Small intestine (tissue), 7 donors: ENCODE measurements at regions not wholly inside any gene's neighbourhood (a gene's known extent, or its start where the extent isn't known, plus 50 kb on each side); places are given as distances from the start of the nearest gene placed in this dataset.

ENCODE experiments used
- DNase-seq, 2 donors: peaks; one replicate each; pipeline versions ENCODE4 v3.0.0 to v3.0.0-alpha.2; 2013
- FAIRE-seq: peaks from 2 replicates; lab custom pipeline; 2012; peaks lifted over from hg19 to GRCh38; lab: Jason Lieb, UNC
- H3K27ac ChIP-seq, 3 donors: one replicate each; pipeline ENCODE4 v1.5.1; 2013; ENCODE audit warnings: low read length in 2 of 3, mild to moderate bottlenecking in 2 of 3, control low read depth in 1 of 3, inconsistent platforms in 1 of 3, low read depth in 1 of 3, moderate library complexity in 1 of 3
- H3K27me3 ChIP-seq, 3 donors: one replicate each; pipeline ENCODE4 v1.6.1; 2013; ENCODE audit warnings: low read length in 3 of 3, inconsistent platforms in 1 of 3; ENCODE audit not compliant: control insufficient read depth in 3 of 3, insufficient read depth in 3 of 3
- H3K36me3 ChIP-seq, 3 donors: one replicate each; pipeline ENCODE4 v1.6.1; 2013; ENCODE audit warnings: low read length in 3 of 3, inconsistent platforms in 1 of 3, low read depth in 1 of 3, mild to moderate bottlenecking in 1 of 3, moderate library complexity in 1 of 3; ENCODE audit not compliant: control insufficient read depth in 3 of 3, insufficient read depth in 2 of 3
- H3K4me1 ChIP-seq, 3 donors: one replicate each; pipeline ENCODE4 v1.6.1; 2013; ENCODE audit warnings: low read length in 2 of 3, inconsistent platforms in 1 of 3, low read depth in 1 of 3, mild to moderate bottlenecking in 1 of 3, moderate library complexity in 1 of 3; ENCODE audit not compliant: control insufficient read depth in 3 of 3, insufficient read depth in 2 of 3
- H3K4me3 ChIP-seq, 3 donors: one replicate each; pipeline ENCODE4 v1.5.1; 2013; ENCODE audit warnings: low read length in 3 of 3, control low read depth in 1 of 3, inconsistent platforms in 1 of 3, low read depth in 1 of 3, mild to moderate bottlenecking in 1 of 3, moderate library complexity in 1 of 3
- H3K9me3 ChIP-seq, 2 donors: one replicate each; pipeline ENCODE4 v1.6.1; 2013; ENCODE audit warnings: low read depth in 1 of 2, low read length in 1 of 2; ENCODE audit not compliant: control insufficient read depth in 2 of 2, insufficient read depth in 1 of 2
- WGBS, 3 donors: extraction: QIAGEN DNeasy Blood & Tissue Kit; methylation state at CpG; one replicate each; pipeline ENCODE4 v1.1.7; 2013; 5-methylcytosine and 5-hydroxymethylcytosine counted together
- donor health status: healthy with polysubstance abuse.
- donor health status: control.
- donor health status: control.
- donor health status: Bipolar disorder and iron deficiency.
- donor health status: healthy.

DNA sequence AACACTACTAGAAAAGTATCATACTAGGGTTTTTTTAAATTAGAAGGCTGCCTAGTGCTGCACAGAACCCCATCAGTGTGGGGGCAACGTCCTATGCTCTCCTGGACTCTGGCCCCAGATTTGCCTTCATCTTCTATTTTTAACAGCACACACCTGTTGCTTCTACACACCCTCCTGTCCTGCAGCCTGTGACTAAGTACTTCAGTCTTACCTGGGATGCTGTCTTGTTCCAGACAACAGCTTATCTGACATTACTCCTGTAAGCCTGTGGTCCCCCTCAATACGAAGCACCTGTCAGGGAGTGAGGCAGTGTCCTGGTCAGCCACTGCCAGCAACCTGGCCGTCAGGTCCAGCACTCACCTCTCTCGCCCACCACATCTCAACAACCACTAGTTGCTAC, 247.6 kb upstream of the PSMD7 start:
- FAIRE-seq (no peak), DNase-seq (no peak)
- Histone ChIP-seq H3K27ac (no peak overlapping the region), H3K36me3 (no peaks in the 10 kb centered on the region), H3K4me1 (no peaks in the 10 kb centered on the region), H3K9me3 (no peaks in the 10 kb centered on the region), H3K27me3 (no peaks in the 10 kb centered on the region), H3K4me3 (no peak overlapping the region)
- 49 to 71% (median 58%) methylated on average over 4 of the region's 4 CpGs for WGBS, 3 donors

DNA sequence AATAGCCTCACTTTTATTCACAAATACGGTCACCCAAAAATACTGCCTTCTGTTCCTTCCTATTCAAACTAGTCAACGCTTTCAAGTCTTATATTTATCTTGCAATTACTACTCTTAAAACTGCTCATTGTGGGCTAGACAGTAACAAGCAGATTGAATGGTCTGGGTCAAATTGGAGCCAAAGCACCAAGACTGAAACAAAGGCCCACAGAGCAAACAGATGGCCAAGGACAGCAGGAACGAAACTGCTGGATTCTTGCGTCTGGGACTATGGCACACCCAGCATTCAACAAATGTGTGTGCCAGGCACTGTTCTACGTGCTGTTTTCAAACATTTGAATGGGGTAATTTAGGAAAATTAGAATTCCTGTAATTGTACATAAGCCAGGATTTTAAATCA, 250.1 kb upstream of the PSMD7 start:
- FAIRE-seq = no peak

DNA sequence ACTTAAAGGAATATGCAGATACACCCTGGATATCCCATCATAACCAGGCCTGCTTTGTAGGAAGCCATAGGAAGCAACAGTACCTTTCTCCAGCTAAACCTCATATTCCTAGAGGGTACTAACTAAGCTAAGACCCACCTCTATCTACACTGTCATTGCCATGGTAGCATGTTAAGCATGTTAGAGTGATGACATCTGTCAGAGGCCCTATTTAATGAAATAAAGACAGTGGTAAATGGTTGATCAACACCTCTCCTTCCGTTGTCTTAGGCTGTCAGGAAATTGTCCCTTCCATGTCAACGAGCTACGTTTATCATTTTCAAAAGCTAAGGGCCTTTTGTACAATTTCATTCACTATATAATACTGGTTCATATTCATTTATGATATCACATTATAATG, 251.1 kb upstream of the PSMD7 start:
- no peaks in the 10 kb centered on the region for H3K9me3 ChIP-seq
- H3K4me1 ChIP-seq = no peaks in the 10 kb centered on the region
- DNase-seq (no peak), FAIRE-seq (no peak)
- 84 to 87% (median 86%) methylated on average over 3 of the region's 3 CpGs for WGBS, 3 donors
- H3K27me3 ChIP-seq = no peaks in the 10 kb centered on the region
- no peak overlapping the region for H3K4me3 ChIP-seq
- no peak overlapping the region for H3K27ac ChIP-seq
- no peaks in the 10 kb centered on the region for H3K36me3 ChIP-seq

More for the DNA sequence above, 250.1 kb upstream of the PSMD7 start:
- Histone ChIP-seq H3K4me1 (no peaks in the 10 kb centered on the region), H3K4me3 (no peak overlapping the region), H3K9me3 (no peaks in the 10 kb centered on the region), H3K27ac (no peak overlapping the region), H3K27me3 (no peaks in the 10 kb centered on the region), H3K36me3 (no peaks in the 10 kb centered on the region)
- DNase-seq = no peak
- 73 to 78% (median 74%) methylated on average over 5 of the region's 5 CpGs for WGBS, 3 donors

DNA sequence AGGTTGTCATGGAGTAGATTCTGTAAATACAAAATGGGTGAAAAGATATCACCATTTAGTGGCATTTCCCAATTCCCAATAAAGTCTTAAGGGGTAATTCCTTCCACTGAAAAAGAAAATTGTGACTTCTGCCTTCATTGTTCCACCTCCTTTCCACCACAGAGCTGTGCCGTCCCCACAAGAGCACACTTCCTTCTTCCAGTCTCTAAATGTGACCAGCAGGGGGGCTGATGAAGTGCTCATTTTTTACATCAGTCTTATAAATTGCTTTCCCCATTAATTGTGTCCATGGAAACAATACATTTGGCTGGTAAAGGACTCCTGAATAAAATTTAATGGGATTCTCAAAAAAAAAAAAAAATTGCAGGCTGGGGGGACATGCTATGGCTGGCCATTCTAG, 260.8 kb upstream of the PSMD7 start:
- Histone ChIP-seq H3K27me3 (no peaks in the 10 kb centered on the region), H3K4me3 (no peak overlapping the region), H3K36me3 (no peaks in the 10 kb centered on the region), H3K9me3 (no peaks in the 10 kb centered on the region), H3K4me1 (no peaks in the 10 kb centered on the region), H3K27ac (no peak overlapping the region)
- WGBS, 3 donors = 0 to 5% (median 5%) methylated on average over 1 of the region's 1 CpG
- DNase-seq (no peak), FAIRE-seq (no peak)

DNA sequence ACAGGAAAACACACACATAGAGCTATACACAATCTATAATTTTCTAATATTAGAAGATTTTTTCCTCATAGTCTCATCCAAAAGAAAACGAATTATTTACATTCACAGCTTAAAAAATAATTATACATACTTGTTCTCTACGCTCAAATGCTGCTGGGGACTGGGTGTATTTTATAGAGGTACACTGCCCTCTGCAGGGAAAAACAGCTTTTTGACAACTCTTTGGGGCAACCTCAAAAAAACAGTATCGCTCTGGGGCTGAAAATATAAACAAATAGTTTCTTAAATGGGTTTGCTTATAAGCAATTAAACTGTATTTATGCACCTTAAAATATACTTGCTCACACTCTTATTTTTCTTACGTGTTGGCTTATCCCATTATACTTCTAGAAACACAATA, 261.8 kb upstream of the PSMD7 start:
- Histone ChIP-seq H3K4me3 (no peak overlapping the region), H3K27me3 (no peaks in the 10 kb centered on the region), H3K9me3 (no peaks in the 10 kb centered on the region), H3K4me1 (no peaks in the 10 kb centered on the region), H3K27ac (no peak overlapping the region), H3K36me3 (no peaks in the 10 kb centered on the region)
- peak; percentile 6 to 36 for DNase-seq
- no peak for FAIRE-seq
- 13 to 23% (median 15%) methylated on average over 4 of the region's 4 CpGs for WGBS, 3 donors

DNA sequence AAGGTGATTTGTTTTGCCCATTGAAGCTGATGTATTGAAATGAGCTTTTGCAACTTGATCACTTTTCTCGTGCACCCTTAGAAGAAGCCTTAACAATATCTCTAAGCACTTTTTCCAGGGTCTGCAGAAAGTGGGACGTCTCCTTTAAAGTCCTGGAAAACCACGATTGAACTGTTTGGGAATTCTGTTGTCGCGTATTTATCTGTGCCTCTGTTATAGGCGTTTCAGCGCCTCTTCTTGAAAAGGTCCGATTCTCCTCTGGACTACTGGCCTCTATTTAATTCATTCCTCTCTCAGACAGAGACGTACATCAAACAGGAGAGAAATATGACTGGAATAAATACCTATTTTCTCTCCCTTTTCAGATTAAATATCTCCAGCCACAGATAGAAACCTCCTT, 262.4 kb upstream of the PSMD7 start:
- WGBS, 3 donors = 49 to 56% (median 53%) methylated on average over 9 of the region's 9 CpGs
- DNase-seq (no peak), FAIRE-seq (no peak)
- Histone ChIP-seq H3K4me1 (peaks cover 0 to 3% (median 0%) of the 10 kb centered on the region in 3 donors), H3K27me3 (no peaks in the 10 kb centered on the region), H3K27ac (no peak overlapping the region), H3K4me3 (no peak overlapping the region), H3K9me3 (no peaks in the 10 kb centered on the region), H3K36me3 (no peaks in the 10 kb centered on the region)

DNA sequence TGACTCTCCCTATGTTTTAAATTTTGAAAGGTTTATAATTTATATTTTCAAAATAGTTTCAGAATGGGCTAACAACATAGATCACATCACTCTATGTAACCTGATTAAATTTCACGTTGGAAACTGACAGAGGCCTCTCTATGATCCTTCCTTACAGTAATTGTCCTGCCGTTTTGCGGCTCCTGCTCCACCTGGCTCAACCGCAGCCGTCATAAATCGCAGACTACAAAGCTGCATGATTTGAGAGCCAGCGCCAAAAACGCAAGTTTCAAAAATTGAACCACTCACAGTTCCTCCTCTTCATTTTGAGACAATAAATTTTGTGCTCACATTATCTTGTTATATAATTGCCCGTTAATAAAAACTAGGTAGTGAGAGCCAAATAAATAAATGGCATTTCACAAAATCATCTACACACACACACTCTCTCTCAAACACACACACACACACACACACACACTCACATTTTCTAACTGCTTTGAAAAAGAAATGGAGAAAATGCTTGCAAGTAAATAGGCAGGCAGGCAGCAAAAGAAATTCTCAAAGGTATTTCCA, 263.1 kb upstream of the PSMD7 start:
- DNase-seq (no peak), FAIRE-seq (no peak)
- 21 to 53% (median 45%) methylated on average over 9 of the region's 9 CpGs for WGBS, 3 donors
- Histone ChIP-seq H3K36me3 (no peaks in the 10 kb centered on the region), H3K27ac (no peak overlapping the region), H3K4me1 (peaks cover 0 to 3% (median 0%) of the 10 kb centered on the region in 3 donors), H3K4me3 (no peak overlapping the region), H3K27me3 (no peaks in the 10 kb centered on the region), H3K9me3 (no peaks in the 10 kb centered on the region)

DNA sequence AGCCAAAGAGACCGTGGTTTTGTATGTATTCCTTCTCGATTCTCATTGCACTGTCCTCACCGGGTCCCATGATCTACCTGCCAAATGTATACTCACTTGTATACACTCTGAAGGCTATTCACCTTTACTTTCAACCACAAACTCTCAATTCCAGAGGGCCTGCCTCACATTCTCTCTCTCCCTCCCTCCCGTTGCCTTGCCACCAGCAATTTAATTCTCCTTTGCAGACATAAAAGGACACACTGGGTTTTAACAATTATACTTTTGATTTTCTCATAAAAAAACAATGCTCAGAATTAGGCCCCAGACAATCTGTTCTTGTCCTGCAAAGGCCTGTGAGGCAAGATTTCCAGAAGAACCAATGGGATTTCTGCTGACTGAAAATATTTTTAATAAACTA, 265.1 kb upstream of the PSMD7 start:
- H3K27me3 ChIP-seq = no peaks in the 10 kb centered on the region
- no peaks in the 10 kb centered on the region for H3K36me3 ChIP-seq
- no peak for FAIRE-seq
- peaks cover 0 to 3% (median 0%) of the 10 kb centered on the region in 3 donors for H3K4me1 ChIP-seq
- H3K27ac ChIP-seq = no peak overlapping the region
- H3K4me3 ChIP-seq = no peak overlapping the region
- 84 to 89% (median 84%) methylated on average over 4 of the region's 4 CpGs for WGBS, 3 donors
- no peaks in the 10 kb centered on the region for H3K9me3 ChIP-seq
- DNase-seq = no peak
